Mesothelial cell of epicardium (in vitro differentiated cells): ENCODE measurements at regions not wholly inside any gene's neighbourhood (a gene's known extent, or its start where the extent isn't known, plus 50 kb on each side); places are given as distances from the start of the nearest gene placed in this dataset.

Experiments used
- DNase-seq, 2 experiments: peaks; one replicate each; pipeline ENCODE4 v3.0.0; 2021; ENCODE audit warnings: low spot score in 2 of 2; ENCODE audit not compliant: unreplicated experiment in 2 of 2
- H3K27ac Mint-ChIP-seq: 2 replicates; pipeline ENCODE4 v1.8.0; 2021; ENCODE audit warnings: mixed read lengths
- H3K27me3 Mint-ChIP-seq: 2 replicates; pipeline ENCODE4 v1.8.0; 2021; ENCODE audit warnings: low read depth, mixed read lengths
- H3K36me3 Mint-ChIP-seq: 2 replicates; pipeline ENCODE4 v1.8.0; 2021; ENCODE audit warnings: mixed read lengths
- H3K4me1 Mint-ChIP-seq: 2 replicates; pipeline ENCODE4 v1.8.0; 2021; ENCODE audit warnings: mixed read lengths
- H3K4me3 Mint-ChIP-seq: 2 replicates; pipeline ENCODE4 v1.8.0; 2021; ENCODE audit warnings: mild to moderate bottlenecking, moderate library complexity, mixed read lengths
- H3K9me3 Mint-ChIP-seq: 2 replicates; pipeline ENCODE4 v1.8.0; 2021; ENCODE audit warnings: mixed read lengths
- TF ChIP-seq, protein P1 (sequence below): fragments of 200-600 bp; sonication (generic); IDR thresholded peaks from one replicate; pipeline ENCODE4 v1.5.0; 2021; ENCODE audit warnings: antibody characterized with exemption; ENCODE audit not compliant: unreplicated experiment

DNA sequence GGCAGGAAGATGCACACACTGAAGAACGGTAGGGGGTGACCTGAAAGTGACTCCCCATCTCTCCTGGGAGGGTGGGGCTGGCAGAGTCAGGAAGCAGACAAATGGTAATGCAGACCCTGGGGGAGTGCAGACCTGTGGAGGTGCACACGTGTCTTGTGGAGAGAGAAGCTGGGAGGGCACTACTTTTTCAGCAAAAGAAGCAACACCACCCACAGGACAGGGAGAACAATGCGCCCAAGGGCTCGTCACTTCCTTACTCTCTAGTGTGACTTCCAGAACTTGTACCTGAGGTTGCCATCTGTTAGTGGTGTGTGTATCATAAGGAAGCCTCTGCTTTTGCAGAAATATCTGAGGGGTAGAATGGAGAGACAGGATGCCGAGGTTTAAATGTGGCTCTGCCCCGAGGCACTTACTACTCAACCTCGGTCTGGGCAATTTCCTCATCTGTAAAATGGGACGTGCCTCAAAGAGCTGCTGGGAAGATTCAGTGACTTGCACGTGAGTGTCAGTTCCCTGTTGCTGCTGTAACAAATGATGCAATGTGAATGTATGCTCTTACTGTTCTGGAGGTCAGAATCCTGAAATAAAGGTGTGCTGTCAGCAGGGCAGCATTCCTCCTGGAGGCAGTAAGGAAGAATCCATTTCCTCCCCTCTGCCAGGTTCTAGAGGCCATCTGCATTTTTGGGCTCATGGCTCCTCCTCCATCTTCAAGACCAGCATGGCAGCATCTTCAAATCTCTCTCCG, 323.4 kb downstream of the SHANK2 start:
- Mint-ChIP-seq H3K27ac (no peak overlapping the region), H3K27me3 (no peaks in the 10 kb centered on the region), H3K4me1 (no peaks in the 10 kb centered on the region), H3K9me3 (peaks cover 9% of the 10 kb centered on the region), H3K36me3 (no peaks in the 10 kb centered on the region), H3K4me3 (no peak overlapping the region)
- no peak for DNase-seq
- TF ChIP-seq, protein P1, sequence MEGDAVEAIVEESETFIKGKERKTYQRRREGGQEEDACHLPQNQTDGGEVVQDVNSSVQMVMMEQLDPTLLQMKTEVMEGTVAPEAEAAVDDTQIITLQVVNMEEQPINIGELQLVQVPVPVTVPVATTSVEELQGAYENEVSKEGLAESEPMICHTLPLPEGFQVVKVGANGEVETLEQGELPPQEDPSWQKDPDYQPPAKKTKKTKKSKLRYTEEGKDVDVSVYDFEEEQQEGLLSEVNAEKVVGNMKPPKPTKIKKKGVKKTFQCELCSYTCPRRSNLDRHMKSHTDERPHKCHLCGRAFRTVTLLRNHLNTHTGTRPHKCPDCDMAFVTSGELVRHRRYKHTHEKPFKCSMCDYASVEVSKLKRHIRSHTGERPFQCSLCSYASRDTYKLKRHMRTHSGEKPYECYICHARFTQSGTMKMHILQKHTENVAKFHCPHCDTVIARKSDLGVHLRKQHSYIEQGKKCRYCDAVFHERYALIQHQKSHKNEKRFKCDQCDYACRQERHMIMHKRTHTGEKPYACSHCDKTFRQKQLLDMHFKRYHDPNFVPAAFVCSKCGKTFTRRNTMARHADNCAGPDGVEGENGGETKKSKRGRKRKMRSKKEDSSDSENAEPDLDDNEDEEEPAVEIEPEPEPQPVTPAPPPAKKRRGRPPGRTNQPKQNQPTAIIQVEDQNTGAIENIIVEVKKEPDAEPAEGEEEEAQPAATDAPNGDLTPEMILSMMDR: no peak

DNA sequence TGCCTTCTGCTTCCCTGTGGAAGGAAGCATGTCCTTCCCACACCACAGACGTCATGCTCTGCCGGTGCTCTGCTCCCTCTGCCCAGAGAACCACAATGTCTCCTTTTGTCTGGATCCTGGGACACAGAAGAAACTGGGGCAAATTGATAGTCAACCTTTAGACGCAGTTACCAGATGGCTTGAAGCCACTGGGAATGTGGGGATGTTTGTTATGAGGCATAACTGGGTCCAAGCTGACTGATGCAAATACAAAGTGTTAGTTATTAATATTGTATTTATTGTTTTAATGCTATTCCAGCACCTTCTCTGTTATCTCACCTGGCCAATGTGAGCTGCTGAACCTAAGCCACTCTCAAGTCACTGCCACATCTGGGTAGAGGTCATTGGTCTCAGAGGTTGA, 322.2 kb downstream of the SHANK2 start:
- H3K27ac Mint-ChIP-seq: no peak overlapping the region
- no peaks in the 10 kb centered on the region for H3K27me3 Mint-ChIP-seq
- DNase-seq: no peak
- TF ChIP-seq, protein P1: no peak
- H3K9me3 Mint-ChIP-seq: peaks cover 9% of the 10 kb centered on the region
- H3K36me3 Mint-ChIP-seq: no peaks in the 10 kb centered on the region
- H3K4me3 Mint-ChIP-seq: no peak overlapping the region
- H3K4me1 Mint-ChIP-seq: no peaks in the 10 kb centered on the region

DNA sequence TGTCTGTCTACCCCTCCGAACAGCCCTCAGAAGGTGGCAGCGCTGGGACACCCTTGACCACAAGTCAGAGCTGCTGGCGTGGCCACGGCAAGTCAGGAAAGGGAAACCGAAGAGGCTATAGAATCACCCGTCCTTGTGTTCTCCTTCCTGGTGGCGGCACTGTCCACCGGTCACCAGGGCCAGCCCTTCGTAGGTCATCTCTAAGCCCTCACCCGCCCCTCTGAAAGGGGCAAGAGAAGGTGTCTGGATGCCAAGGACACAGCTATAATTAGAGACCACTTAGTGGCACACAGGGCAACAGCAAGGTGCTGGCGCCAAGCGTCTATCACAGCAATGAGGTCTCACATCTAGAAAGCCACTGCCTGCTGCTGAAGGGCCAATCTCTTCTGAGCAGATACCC, 320.9 kb downstream of the SHANK2 start:
- H3K4me3 Mint-ChIP-seq: no peak overlapping the region
- H3K9me3 Mint-ChIP-seq: peaks cover 9% of the 10 kb centered on the region
- H3K36me3 Mint-ChIP-seq: no peaks in the 10 kb centered on the region
- no peak overlapping the region for H3K27ac Mint-ChIP-seq
- DNase-seq: no peak
- TF ChIP-seq, protein P1: no peak
- no peaks in the 10 kb centered on the region for H3K4me1 Mint-ChIP-seq
- H3K27me3 Mint-ChIP-seq: no peaks in the 10 kb centered on the region

DNA sequence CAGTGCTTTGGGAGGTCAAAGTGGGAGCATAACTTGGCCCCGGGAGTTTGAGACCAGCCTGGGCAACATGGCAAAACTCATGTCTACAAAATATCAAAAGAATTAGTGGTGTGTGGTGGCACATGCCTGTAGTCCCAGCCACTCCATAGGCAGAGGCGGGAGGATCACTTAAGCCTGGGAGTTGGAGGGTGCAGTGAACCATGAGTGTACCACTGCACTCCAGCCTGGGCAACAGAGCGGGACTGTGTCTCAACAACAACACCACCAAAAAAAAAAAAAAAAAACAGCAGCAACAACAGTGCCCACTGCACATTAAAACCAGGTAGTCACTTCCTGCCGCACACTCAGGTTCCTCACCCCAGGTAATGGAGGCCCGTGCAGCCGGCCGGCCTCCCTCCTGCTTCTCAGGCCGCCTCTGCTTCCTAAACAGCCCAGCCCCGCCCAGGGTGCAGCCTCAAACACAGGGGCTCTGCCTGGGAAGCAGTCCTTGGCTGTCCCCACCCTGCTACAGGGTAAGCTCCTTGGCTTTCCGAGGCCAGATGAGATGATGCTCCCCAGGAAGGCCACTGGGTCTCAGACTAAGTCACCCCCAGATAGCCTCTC, 318.3 kb downstream of the SHANK2 start:
- Mint-ChIP-seq H3K27me3 (no peaks in the 10 kb centered on the region), H3K4me3 (no peak overlapping the region), H3K36me3 (no peaks in the 10 kb centered on the region), H3K4me1 (no peaks in the 10 kb centered on the region), H3K27ac (no peak overlapping the region), H3K9me3 (peaks cover 16% of the 10 kb centered on the region)
- TF ChIP-seq, protein P1: no peak
- DNase-seq: no peak

DNA sequence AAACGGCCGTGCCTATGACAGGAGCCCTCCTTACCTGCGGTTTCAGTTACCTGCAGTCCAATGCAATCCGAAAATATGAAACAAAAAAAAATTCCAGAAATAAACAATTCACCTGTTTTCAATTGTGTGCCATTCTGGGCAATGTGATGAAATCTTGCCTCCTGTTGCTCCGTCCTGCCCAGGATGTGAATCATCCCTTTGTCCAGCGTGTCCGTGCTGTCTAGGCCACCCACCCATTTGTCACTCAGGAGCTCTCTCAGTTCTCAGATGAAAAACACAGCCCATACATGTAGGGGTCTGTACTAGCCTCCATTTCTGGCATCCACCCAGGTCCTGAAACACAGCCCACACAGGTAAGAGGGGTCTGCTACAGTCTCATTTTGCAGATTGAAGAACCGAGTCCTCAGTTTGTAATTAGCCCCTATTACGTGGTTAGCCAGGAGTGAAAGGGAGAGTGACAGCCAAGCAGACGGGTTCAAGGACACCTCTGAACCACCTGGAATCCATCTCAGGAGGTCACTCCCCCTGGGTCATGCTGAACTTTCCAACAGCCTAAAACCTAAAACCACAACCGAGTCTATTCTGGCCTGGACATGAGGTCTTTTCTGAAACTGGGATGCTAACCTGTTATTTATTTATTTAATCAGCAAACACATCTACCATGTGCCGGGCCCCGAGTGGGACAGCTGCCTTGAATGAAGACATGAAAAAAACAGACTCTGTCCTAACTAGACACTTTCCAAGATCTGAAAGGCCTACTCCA, 317.2 kb downstream of the SHANK2 start:
- no peak for DNase-seq
- H3K36me3 Mint-ChIP-seq: no peaks in the 10 kb centered on the region
- H3K4me3 Mint-ChIP-seq: no peak overlapping the region
- TF ChIP-seq, protein P1: no peak
- H3K9me3 Mint-ChIP-seq: peaks cover 16% of the 10 kb centered on the region
- no peak overlapping the region for H3K27ac Mint-ChIP-seq
- H3K27me3 Mint-ChIP-seq: no peaks in the 10 kb centered on the region
- H3K4me1 Mint-ChIP-seq: no peaks in the 10 kb centered on the region
